Skeletal muscle tissue (tissue), 3 donors: ENCODE measurements at regions not wholly inside any gene's neighbourhood (a gene's known extent, or its start where the extent isn't known, plus 50 kb on each side); places are given as distances from the start of the nearest gene placed in this dataset.

Experiments used
- H3K27ac ChIP-seq: one replicate; pipeline ENCODE4 v1.7.0; 2013; ENCODE audit warnings: mild to moderate bottlenecking, low read depth, low read length, inconsistent platforms
- H3K27me3 ChIP-seq, 3 donors: one replicate each; pipeline ENCODE4 v1.7.0; 2013; ENCODE audit warnings: low read length in 3 of 3; ENCODE audit not compliant: control insufficient read depth in 3 of 3, insufficient read depth in 3 of 3
- H3K36me3 ChIP-seq, 3 donors: one replicate each; pipeline ENCODE4 v1.7.0; 2013; ENCODE audit warnings: low read length in 3 of 3; ENCODE audit not compliant: control insufficient read depth in 3 of 3, insufficient read depth in 3 of 3
- H3K4me1 ChIP-seq, 3 donors: one replicate each; pipeline ENCODE4 v1.7.0; 2013; ENCODE audit warnings: low read length in 3 of 3, mild to moderate bottlenecking in 3 of 3; ENCODE audit not compliant: control insufficient read depth in 3 of 3, insufficient read depth in 3 of 3
- H3K4me3 ChIP-seq, 3 donors: one replicate each; pipeline ENCODE4 v1.7.0; 2013; ENCODE audit warnings: low read length in 3 of 3
- H3K9ac ChIP-seq, 3 donors: one replicate each; pipeline ENCODE4 v1.7.0; 2013; ENCODE audit warnings: low read length in 3 of 3, mild to moderate bottlenecking in 3 of 3, moderate library complexity in 2 of 3, low read depth in 1 of 3
- H3K9me3 ChIP-seq, 3 donors: one replicate each; pipeline ENCODE4 v1.7.0; 2013; ENCODE audit warnings: low read length in 3 of 3; ENCODE audit not compliant: control insufficient read depth in 3 of 3
- donor health status: Osteomylitis.

- no peaks in the 10 kb centered on the region for H3K9me3 ChIP-seq
- no peaks in the 10 kb centered on the region for H3K36me3 ChIP-seq
- H3K4me1 ChIP-seq = no peaks in the 10 kb centered on the region
- H3K27me3 ChIP-seq = no peaks in the 10 kb centered on the region
- H3K9ac ChIP-seq = no peak overlapping the region
- no peak overlapping the region for H3K4me3 ChIP-seq
- no peak overlapping the region for H3K27ac ChIP-seq
Measured at GRCh38 chr5:35466746-35467145, 150.9 kb upstream of the SPEF2 start.

- Histone ChIP-seq H3K9ac (no peak overlapping the region), H3K36me3 (no peaks in the 10 kb centered on the region), H3K4me1 (no peaks in the 10 kb centered on the region), H3K9me3 (no peaks in the 10 kb centered on the region), H3K27ac (no peak overlapping the region), H3K27me3 (no peaks in the 10 kb centered on the region), H3K4me3 (no peak overlapping the region)
Measured at GRCh38 chr5:35464757-35465156, 152.9 kb upstream of the SPEF2 start.

- Histone ChIP-seq H3K9me3 (peaks cover 0 to 3% (median 0%) of the 10 kb centered on the region in 3 donors), H3K9ac (no peak overlapping the region), H3K27ac (no peak overlapping the region), H3K36me3 (no peaks in the 10 kb centered on the region), H3K4me1 (no peaks in the 10 kb centered on the region), H3K27me3 (no peaks in the 10 kb centered on the region), H3K4me3 (no peak overlapping the region)
Measured at GRCh38 chr5:35461530-35461929, 156.1 kb upstream of the SPEF2 start.

GRCh38 chr5:35458824-35459207 lies 158.8 kb upstream of the SPEF2 start:
- Histone ChIP-seq H3K4me1 (no peaks in the 10 kb centered on the region), H3K9ac (no peak overlapping the region), H3K36me3 (no peaks in the 10 kb centered on the region), H3K27ac (no peak overlapping the region), H3K27me3 (no peaks in the 10 kb centered on the region), H3K9me3 (peaks cover 0 to 3% (median 0%) of the 10 kb centered on the region in 3 donors), H3K4me3 (no peak overlapping the region)

GRCh38 chr5:35457912-35458823 lies 159.5 kb upstream of the SPEF2 start:
- Histone ChIP-seq H3K27ac (no peak overlapping the region), H3K36me3 (no peaks in the 10 kb centered on the region), H3K9ac (no peak overlapping the region), H3K4me1 (no peaks in the 10 kb centered on the region), H3K9me3 (peaks cover 0 to 3% (median 0%) of the 10 kb centered on the region in 3 donors), H3K27me3 (no peaks in the 10 kb centered on the region), H3K4me3 (no peak overlapping the region)

GRCh38 chr5:35456506-35456905 lies 161.2 kb upstream of the SPEF2 start:
- no peak overlapping the region for H3K27ac ChIP-seq
- H3K9ac ChIP-seq = no peak overlapping the region
- no peaks in the 10 kb centered on the region for H3K36me3 ChIP-seq
- H3K9me3 ChIP-seq = peaks cover 0 to 3% (median 0%) of the 10 kb centered on the region in 3 donors
- no peaks in the 10 kb centered on the region for H3K27me3 ChIP-seq
- no peaks in the 10 kb centered on the region for H3K4me1 ChIP-seq
- no peak overlapping the region for H3K4me3 ChIP-seq

- Histone ChIP-seq H3K36me3 (no peaks in the 10 kb centered on the region), H3K27ac (no peak overlapping the region), H3K27me3 (no peaks in the 10 kb centered on the region), H3K9ac (no peak overlapping the region), H3K9me3 (peaks cover 0 to 3% (median 2%) of the 10 kb centered on the region in 3 donors), H3K4me3 (no peak overlapping the region), H3K4me1 (no peaks in the 10 kb centered on the region)
Measured at GRCh38 chr5:35454011-35454525, 163.6 kb upstream of the SPEF2 start.

- H3K4me3 ChIP-seq = no peak overlapping the region
- H3K9ac ChIP-seq = no peak overlapping the region
Measured at GRCh38 chr5:35443803-35444595, 173.7 kb upstream of the SPEF2 start.

GRCh38 chr5:35442885-35443639 lies 174.6 kb upstream of the SPEF2 start:
- Histone ChIP-seq H3K4me3 (no peak overlapping the region), H3K9me3 (no peaks in the 10 kb centered on the region), H3K27me3 (no peaks in the 10 kb centered on the region), H3K36me3 (no peaks in the 10 kb centered on the region), H3K4me1 (no peaks in the 10 kb centered on the region), H3K9ac (no peak overlapping the region), H3K27ac (no peak overlapping the region)

More at GRCh38 chr5:35443803-35444595, 173.7 kb upstream of the SPEF2 start:
- H3K36me3 ChIP-seq = no peaks in the 10 kb centered on the region
- H3K9me3 ChIP-seq = no peaks in the 10 kb centered on the region
- H3K4me1 ChIP-seq = no peaks in the 10 kb centered on the region
- no peak overlapping the region for H3K27ac ChIP-seq
- no peaks in the 10 kb centered on the region for H3K27me3 ChIP-seq
